ENCODE measurements at regions not wholly inside any gene's neighbourhood (a gene's known extent, or its start where the extent isn't known, plus 50 kb on each side); places are given as distances from the start of the nearest gene placed in this dataset.

DNA sequence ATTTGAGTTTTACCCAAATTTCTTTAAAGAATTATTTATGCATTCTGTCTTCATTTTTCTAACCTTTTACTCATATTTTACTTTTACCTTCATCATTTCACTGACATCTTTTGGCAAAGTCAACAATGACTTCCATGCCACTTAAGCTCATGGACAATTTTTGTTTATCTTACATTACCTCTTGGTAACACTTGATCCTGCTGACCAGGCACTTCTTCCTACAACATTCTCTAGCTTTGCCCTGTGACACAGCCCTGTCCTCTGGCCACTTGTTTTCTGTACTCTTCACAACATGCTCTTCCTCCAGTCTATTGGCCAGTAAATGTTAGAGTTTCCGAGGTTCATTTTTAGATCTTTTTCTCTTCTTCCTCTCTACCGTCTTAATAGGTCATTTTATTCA lies 377.2 kb downstream of the SUCLA2 start:
- peaks cover 2% of the 10 kb centered on the region; the same call in 1 of the 2 replicates for H3K9me3 ChIP-seq (ENCODE audit: control insufficient read depth, insufficient read depth, low read length)
- no peaks in the 10 kb centered on the region for H4K20me1 ChIP-seq (ENCODE audit: insufficient read depth, low read length)
- TF ChIP-seq MAZ (IDR thresholded peaks at IDR 0.05; ENCODE audit: borderline replicate concordance, low read depth, low read length) (no peak), MAFK (IDR thresholded peaks at IDR 0.05; ENCODE audit: low read depth, low read length) (peak; percentile 37; the same call in 1 of the 2 replicates)
- TF ChIP-seq, protein P1, sequence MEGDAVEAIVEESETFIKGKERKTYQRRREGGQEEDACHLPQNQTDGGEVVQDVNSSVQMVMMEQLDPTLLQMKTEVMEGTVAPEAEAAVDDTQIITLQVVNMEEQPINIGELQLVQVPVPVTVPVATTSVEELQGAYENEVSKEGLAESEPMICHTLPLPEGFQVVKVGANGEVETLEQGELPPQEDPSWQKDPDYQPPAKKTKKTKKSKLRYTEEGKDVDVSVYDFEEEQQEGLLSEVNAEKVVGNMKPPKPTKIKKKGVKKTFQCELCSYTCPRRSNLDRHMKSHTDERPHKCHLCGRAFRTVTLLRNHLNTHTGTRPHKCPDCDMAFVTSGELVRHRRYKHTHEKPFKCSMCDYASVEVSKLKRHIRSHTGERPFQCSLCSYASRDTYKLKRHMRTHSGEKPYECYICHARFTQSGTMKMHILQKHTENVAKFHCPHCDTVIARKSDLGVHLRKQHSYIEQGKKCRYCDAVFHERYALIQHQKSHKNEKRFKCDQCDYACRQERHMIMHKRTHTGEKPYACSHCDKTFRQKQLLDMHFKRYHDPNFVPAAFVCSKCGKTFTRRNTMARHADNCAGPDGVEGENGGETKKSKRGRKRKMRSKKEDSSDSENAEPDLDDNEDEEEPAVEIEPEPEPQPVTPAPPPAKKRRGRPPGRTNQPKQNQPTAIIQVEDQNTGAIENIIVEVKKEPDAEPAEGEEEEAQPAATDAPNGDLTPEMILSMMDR (conservative IDR thresholded peaks at IDR 0.05; ENCODE audit: low read depth, low read length) = no peak
- no peak overlapping the region for H3K23ac ChIP-seq (ENCODE audit: low read depth, low read length)
- no peak overlapping the region for H4K8ac ChIP-seq (ENCODE audit: low read depth in 2 of 2, low read length in 2 of 2)
- H3K9ac ChIP-seq (ENCODE audit: low read depth, low read length) = no peak overlapping the region
- H2BK5ac ChIP-seq (ENCODE audit: low read depth, low read length, poor library complexity, severe bottlenecking) = no peak overlapping the region
- no peak overlapping the region for H2AK5ac ChIP-seq (ENCODE audit: low read depth, low read length)
- CTCF ChIA-PET = interaction anchor here (1.3 kb wide), 1 partner anchor 11 kb away, joined by 5 read pairs; no protein-coding TSS in a partner anchor
- H3K9me1 ChIP-seq (ENCODE audit: insufficient read depth, low read length) = no peaks in the 10 kb centered on the region
- ATAC-seq (ENCODE audit: low read depth) = no peak
- no peaks in the 10 kb centered on the region for H3K4me1 ChIP-seq (ENCODE audit: control insufficient read depth, insufficient read depth, low read length)
- H2BK120ac ChIP-seq (ENCODE audit: low read depth, low read length) = no peak overlapping the region
- DNase-seq = no peak
- dilution Hi-C loops (cut with HindIII; ENCODE audit: low sequenced_read_pairs, unreplicated experiment) = no loop called here
- H3K14ac ChIP-seq (replicated peaks; ENCODE audit: low read depth, low read length) = no peak overlapping the region
- no peaks in the 10 kb centered on the region for H3K79me1 ChIP-seq (ENCODE audit: low read depth in 1 of 2, low read length in 2 of 2)
- H4K5ac ChIP-seq (ENCODE audit: low read depth, low read length) = no peak overlapping the region
- POLR2A ChIA-PET (ENCODE audit: unreplicated experiment) = no interaction called here
- H3K4ac ChIP-seq (ENCODE audit: low read depth, low read length) = no peak overlapping the region
- no peak overlapping the region for H3K18ac ChIP-seq (ENCODE audit: low read depth, low read length)
- H2BK15ac ChIP-seq (ENCODE audit: low read depth, low read length) = no peak overlapping the region
- no peaks in the 10 kb centered on the region for H3K36me3 ChIP-seq (ENCODE audit: control insufficient read depth, insufficient read depth, low read length)
- no peak overlapping the region for H2BK20ac ChIP-seq (ENCODE audit: low read depth, low read length)
- no TSS peak for BruUV-seq (replicated peaks)
- no peak overlapping the region for H3K4me2 ChIP-seq (ENCODE audit: low read depth, low read length)
- no peak overlapping the region for H3K4me3 ChIP-seq (ENCODE audit: insufficient read depth, low read depth, low read length)
- intact Hi-C loops (cut with micrococcal nuclease) = no loop called here
- no peak overlapping the region for H3K56ac ChIP-seq (ENCODE audit: extremely low read depth, insufficient read depth, low read length)
- no peak overlapping the region for H2AK9ac ChIP-seq (replicated peaks; ENCODE audit: low read depth, low read length, poor library complexity)
- in situ Hi-C loops (cut with MboI; ENCODE audit: low sequenced_read_pairs) = no loop called here
- no peak overlapping the region for H3K27ac ChIP-seq (ENCODE audit: insufficient read depth, low read length)
- H3K27me3 ChIP-seq (ENCODE audit: control insufficient read depth, insufficient read depth, low read length) = peaks cover 23% of the 10 kb centered on the region
- H2AFZ ChIP-seq (replicated peaks; ENCODE audit: low read length, poor library complexity) = no peak overlapping the region
- no peak overlapping the region for H4K91ac ChIP-seq (ENCODE audit: insufficient read depth, low read depth, low read length)
- WGBS, 2 experiments (ENCODE audit: extremely low coverage in 2 of 2, insufficient read length in 1 of 2) = 83% methylated on average over 1 of the region's 2 CpGs; no CpG with 5 or more reads in 1 of the 2 experiments
